Ovary (tissue), 3 donors: ENCODE measurements at regions not wholly inside any gene's neighbourhood (a gene's known extent, or its start where the extent isn't known, plus 50 kb on each side); places are given as distances from the start of the nearest gene placed in this dataset.

Experiments used
- CTCF ChIP-seq, 3 donors: fragments of 450-650 bp in 2 of 3; fragments of 200-600 bp in 1 of 3; IDR thresholded peaks; one replicate each; pipeline versions ENCODE4 v1.5.1 to v1.8.0; 2016 to 2022; ENCODE audit warnings: antibody characterized with exemption in 3 of 3, mild to moderate bottlenecking in 1 of 3
- EP300 ChIP-seq: sonication (generic); formaldehyde crosslinking; IDR thresholded peaks from one replicate; pipeline ENCODE4 v1.6.1; 2017; ENCODE audit warnings: antibody characterized with exemption
- POLR2A ChIP-seq: fragments of 450-650 bp; IDR thresholded peaks from one replicate; pipeline ENCODE4 v1.6.1; 2017; ENCODE audit warnings: antibody characterized with exemption, mild to moderate bottlenecking, moderate library complexity
- donor health status: DM: no; HTN: no; CAD: no.

DNA sequence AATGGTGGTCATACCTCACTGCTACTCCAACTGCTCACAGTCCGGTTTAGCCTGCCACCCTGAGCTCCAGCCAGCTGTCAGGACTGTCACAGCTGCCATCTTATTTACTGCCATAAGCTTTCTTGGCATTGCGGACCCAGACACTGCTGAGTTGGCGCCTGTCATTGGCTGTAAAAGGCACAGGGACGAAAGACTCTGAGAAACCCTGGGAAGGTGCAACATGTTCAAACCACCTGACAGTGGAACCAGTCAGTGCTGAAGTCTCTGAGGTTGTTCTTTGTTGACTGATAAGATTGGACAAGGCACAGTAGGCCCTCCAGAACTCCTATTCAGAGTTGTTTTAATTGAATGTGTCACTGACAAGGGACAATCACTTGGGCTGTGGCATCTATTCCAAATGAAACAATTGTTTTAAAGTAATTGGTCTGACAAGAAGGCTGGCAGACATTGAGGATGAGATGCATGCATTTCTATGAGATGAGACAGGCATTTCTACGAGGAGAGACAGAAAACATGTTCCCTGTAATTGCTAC is 927.8 kb downstream of the STPG2 start:
- TF ChIP-seq CTCF (IDR thresholded peaks at IDR 0.05) (no peak), EP300 (no peak), POLR2A (no peak)
